Keratinocyte (primary cell): ENCODE measurements at regions not wholly inside any gene's neighbourhood (a gene's known extent, or its start where the extent isn't known, plus 50 kb on each side); places are given as distances from the start of the nearest gene placed in this dataset.
"Not testable (repeated sequence)": the region's sequence is repeated elsewhere in the genome, so short reads cannot be mapped to it uniquely, and the experiment has no call there.

Source experiments
- DNase-seq: peaks from one replicate; pipeline ENCODE4 v3.0.0-alpha.2; 2011; ENCODE audit warnings: low read depth, missing footprints, low spot score
- FAIRE-seq: peaks from 2 replicates; lab custom pipeline; 2011; peaks lifted over from hg19 to GRCh38; lab: Jason Lieb, UNC
- H2AFZ ChIP-seq: 2 replicates; pipeline ENCODE4 v1.6.0; 2012; ENCODE audit warnings: low read length, control low read depth, inconsistent platforms; ENCODE audit not compliant: control insufficient read depth
- H3K27ac ChIP-seq: 2 replicates; pipeline ENCODE4 v1.5.1; 2011; ENCODE audit warnings: low read length; ENCODE audit not compliant: control insufficient read depth, insufficient read depth
- H3K27me3 ChIP-seq: 3 replicates; pipeline ENCODE4 v1.6.0; 2011; ENCODE audit warnings: low read length; ENCODE audit not compliant: control insufficient read depth, insufficient read depth; ENCODE audit errors: extremely low read depth
- H3K36me3 ChIP-seq, 2 experiments: 2 replicates in 1 of 2; 3 replicates in 1 of 2; pipeline ENCODE4 v1.5.1; 2011; ENCODE audit warnings: low read length in 2 of 2, mild to moderate bottlenecking in 1 of 2; ENCODE audit not compliant: control insufficient read depth in 2 of 2, insufficient read depth in 2 of 2; ENCODE audit errors: extremely low read depth in 1 of 2
- H3K4me1 ChIP-seq: 3 replicates; pipeline ENCODE4 v1.5.1; 2011; ENCODE audit warnings: low read length; ENCODE audit not compliant: control insufficient read depth, insufficient read depth; ENCODE audit errors: extremely low read depth
- H3K4me2 ChIP-seq: 3 replicates; pipeline ENCODE4 v1.6.0; 2011; ENCODE audit warnings: low read depth, low read length; ENCODE audit not compliant: control insufficient read depth, insufficient read depth; ENCODE audit errors: extremely low read depth
- H3K4me3 ChIP-seq, 3 experiments: fragments of 200-600 bp in 1 of 3; sonication (generic) in 1 of 3; 2 replicates in 2 of 3; 3 replicates in 1 of 3; pipeline ENCODE4 v1.5.1; 2011 to 2016; ENCODE audit warnings: low read length in 3 of 3, mild to moderate bottlenecking in 3 of 3, control low read depth in 2 of 3, inconsistent platforms in 1 of 3, low read depth in 1 of 3, mixed read lengths in 1 of 3, mixed run types in 1 of 3, moderate library complexity in 1 of 3; ENCODE audit not compliant: control insufficient read depth in 2 of 3, insufficient read depth in 2 of 3; ENCODE audit errors: extremely low read depth in 1 of 3
- H3K79me2 ChIP-seq: 2 replicates; pipeline ENCODE4 v1.6.0; 2012; ENCODE audit warnings: low read length; ENCODE audit not compliant: control insufficient read depth, insufficient read depth
- H3K9ac ChIP-seq: 3 replicates; pipeline ENCODE4 v1.6.0; 2011; ENCODE audit warnings: low read length; ENCODE audit not compliant: control insufficient read depth, insufficient read depth; ENCODE audit errors: extremely low read depth
- H3K9me1 ChIP-seq: 3 replicates; pipeline ENCODE4 v1.6.0; 2011; ENCODE audit warnings: low read length; ENCODE audit not compliant: control insufficient read depth, insufficient read depth; ENCODE audit errors: extremely low read depth
- H3K9me3 ChIP-seq: 2 replicates; pipeline ENCODE4 v1.5.1; 2012; ENCODE audit warnings: low read depth, low read length; ENCODE audit not compliant: control insufficient read depth
- H4K20me1 ChIP-seq: 3 replicates; pipeline ENCODE4 v1.6.0; 2011; ENCODE audit warnings: low read length; ENCODE audit not compliant: control insufficient read depth, insufficient read depth; ENCODE audit errors: extremely low read depth
- EZH2 ChIP-seq: IDR thresholded peaks from one replicate; pipeline ENCODE4 v1.6.1; 2012; ENCODE audit warnings: inconsistent platforms, mild to moderate bottlenecking, low read length, moderate library complexity
- dilution Hi-C: fragments of 300-500 bp; cut with MboI; formaldehyde crosslinking; loops from one replicate; pipeline ENCODE4 v1.7.0; 2020; ENCODE audit warnings: low sequenced_read_pairs; ENCODE audit not compliant: extremely low pct_ligation_motif_present
- TF ChIP-seq, protein P1 (sequence below), 3 experiments: IDR thresholded peaks in 1 of 3; conservative IDR thresholded peaks in 1 of 3; optimal IDR thresholded peaks in 1 of 3; 2 replicates in 2 of 3; 3 replicates in 1 of 3; pipeline versions ENCODE3 to v1.5.1; 2011; ENCODE audit warnings: low read length in 3 of 3, mild to moderate bottlenecking in 3 of 3, moderate library complexity in 2 of 3, control low read depth in 1 of 3, inconsistent platforms in 1 of 3; ENCODE audit not compliant: insufficient read depth in 2 of 3; ENCODE audit errors: extremely low read depth in 1 of 3

DNA sequence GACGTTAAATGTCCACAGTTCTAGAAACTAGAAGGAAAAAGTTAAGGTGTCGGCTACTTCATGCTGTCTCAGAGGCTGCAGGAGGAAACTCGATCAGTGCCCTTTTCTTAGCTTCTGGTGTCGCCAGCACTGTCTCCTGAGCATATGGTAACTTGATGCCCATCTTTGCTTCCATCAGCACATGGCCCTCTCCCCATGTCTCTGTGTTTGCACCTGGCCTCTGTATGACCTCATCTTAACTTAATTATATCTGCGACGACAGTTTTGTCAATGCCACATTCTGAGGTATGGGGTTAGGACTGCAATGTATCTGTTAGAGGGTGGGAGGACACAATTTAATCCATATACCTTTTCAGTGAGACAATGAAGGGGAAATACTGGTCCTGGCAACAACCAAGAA lies 449.9 kb downstream of the POM121L12 start:
- Histone ChIP-seq H3K27me3 (no peaks in the 10 kb centered on the region), H3K4me2 (no peak overlapping the region), H3K79me2 (no peaks in the 10 kb centered on the region), H3K27ac (no peak overlapping the region), H4K20me1 (no peaks in the 10 kb centered on the region), H2AFZ (no peak overlapping the region), H3K9ac (no peak overlapping the region), H3K9me3 (no peaks in the 10 kb centered on the region), H3K9me1 (no peaks in the 10 kb centered on the region), H3K4me1 (no peaks in the 10 kb centered on the region), H3K36me3 (no peaks in the 10 kb centered on the region), H3K4me3 (no peak overlapping the region)
- no peak for FAIRE-seq
- no peak for DNase-seq
- TF ChIP-seq, protein P1, sequence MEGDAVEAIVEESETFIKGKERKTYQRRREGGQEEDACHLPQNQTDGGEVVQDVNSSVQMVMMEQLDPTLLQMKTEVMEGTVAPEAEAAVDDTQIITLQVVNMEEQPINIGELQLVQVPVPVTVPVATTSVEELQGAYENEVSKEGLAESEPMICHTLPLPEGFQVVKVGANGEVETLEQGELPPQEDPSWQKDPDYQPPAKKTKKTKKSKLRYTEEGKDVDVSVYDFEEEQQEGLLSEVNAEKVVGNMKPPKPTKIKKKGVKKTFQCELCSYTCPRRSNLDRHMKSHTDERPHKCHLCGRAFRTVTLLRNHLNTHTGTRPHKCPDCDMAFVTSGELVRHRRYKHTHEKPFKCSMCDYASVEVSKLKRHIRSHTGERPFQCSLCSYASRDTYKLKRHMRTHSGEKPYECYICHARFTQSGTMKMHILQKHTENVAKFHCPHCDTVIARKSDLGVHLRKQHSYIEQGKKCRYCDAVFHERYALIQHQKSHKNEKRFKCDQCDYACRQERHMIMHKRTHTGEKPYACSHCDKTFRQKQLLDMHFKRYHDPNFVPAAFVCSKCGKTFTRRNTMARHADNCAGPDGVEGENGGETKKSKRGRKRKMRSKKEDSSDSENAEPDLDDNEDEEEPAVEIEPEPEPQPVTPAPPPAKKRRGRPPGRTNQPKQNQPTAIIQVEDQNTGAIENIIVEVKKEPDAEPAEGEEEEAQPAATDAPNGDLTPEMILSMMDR (optimal IDR thresholded peaks at IDR 0.05 in 1 of 3, IDR thresholded peaks at IDR 0.05 in 1 of 3, conservative IDR thresholded peaks at IDR 0.05 in 1 of 3; ENCODE audit: extremely low read depth in 1 of 3, insufficient read depth in 2 of 3, low read length in 3 of 3) = no peak
- no peak for TF ChIP-seq EZH2
- dilution Hi-C loops = no loop called here

DNA sequence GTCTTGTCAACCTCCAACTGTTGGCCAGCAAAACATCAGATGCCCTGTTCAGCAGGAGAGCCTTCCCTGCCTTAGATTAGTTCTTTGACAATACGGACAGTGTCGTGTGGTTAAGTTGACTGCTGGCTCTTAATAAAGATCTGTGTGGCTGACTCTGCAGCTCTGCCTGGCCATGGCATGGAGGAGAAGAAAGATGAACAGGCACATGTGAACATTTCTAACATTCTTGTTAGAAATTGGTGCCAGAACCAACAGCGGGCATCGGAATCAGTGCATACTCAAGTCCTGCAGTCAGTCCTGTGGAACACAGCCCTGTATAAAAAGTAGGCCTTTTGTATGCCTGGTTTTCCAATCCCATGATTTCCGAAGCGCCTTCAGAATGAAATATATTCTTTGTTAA lies 455.6 kb downstream of the POM121L12 start:
- Histone ChIP-seq H3K4me1 (no peaks in the 10 kb centered on the region), H3K27me3 (no peaks in the 10 kb centered on the region), H3K4me3 (no peak overlapping the region), H3K27ac (no peak overlapping the region), H3K4me2 (no peak overlapping the region), H3K9me3 (no peaks in the 10 kb centered on the region), H2AFZ (no peak overlapping the region), H4K20me1 (no peaks in the 10 kb centered on the region), H3K36me3 (no peaks in the 10 kb centered on the region), H3K9ac (no peak overlapping the region), H3K9me1 (no peaks in the 10 kb centered on the region), H3K79me2 (no peaks in the 10 kb centered on the region)
- DNase-seq = no peak
- TF ChIP-seq, protein P1 (optimal IDR thresholded peaks at IDR 0.05 in 1 of 3, IDR thresholded peaks at IDR 0.05 in 1 of 3, conservative IDR thresholded peaks at IDR 0.05 in 1 of 3; ENCODE audit: extremely low read depth in 1 of 3, insufficient read depth in 2 of 3, low read length in 3 of 3) = no peak
- no peak for TF ChIP-seq EZH2
- FAIRE-seq = no peak
- dilution Hi-C loops = no loop called here

DNA sequence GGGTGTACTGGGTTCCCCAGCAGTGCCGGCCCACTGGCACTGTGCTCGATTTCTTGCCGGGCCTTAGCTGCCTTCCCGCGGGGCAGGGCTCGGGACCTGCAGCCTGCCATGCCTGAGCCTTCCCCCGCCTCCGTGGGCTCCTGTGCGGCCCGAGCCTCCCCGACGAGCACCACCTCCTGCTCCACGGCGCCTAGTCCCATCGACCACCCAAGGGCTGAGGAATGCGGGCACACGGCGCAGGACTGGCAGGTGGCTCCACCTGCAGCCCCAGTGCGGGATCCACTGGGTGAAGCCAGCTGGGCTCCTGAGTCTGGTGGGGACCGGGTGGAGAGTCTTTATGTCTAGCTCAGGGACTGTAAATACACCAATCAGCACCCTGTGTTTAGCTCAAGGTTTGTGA lies 459.7 kb downstream of the POM121L12 start:
- H3K9me1 ChIP-seq, H4K20me1 ChIP-seq, H3K9ac ChIP-seq, H3K4me3 ChIP-seq, dilution Hi-C loops, DNase-seq, H2AFZ ChIP-seq, H3K27ac ChIP-seq, H3K4me1 ChIP-seq, H3K27me3 ChIP-seq, H3K36me3 ChIP-seq, H3K9me3 ChIP-seq, H3K79me2 ChIP-seq, FAIRE-seq, H3K4me2 ChIP-seq: not testable (repeated sequence)
